ENCODE measurements at regions not wholly inside any gene's neighbourhood (a gene's known extent, or its start where the extent isn't known, plus 50 kb on each side); places are given as distances from the start of the nearest gene placed in this dataset.

- Histone ChIP-seq H3K18ac (ENCODE audit: extremely low read depth, low read length) (no peak overlapping the region), H2BK20ac (ENCODE audit: low read length) (no peak overlapping the region), H3K36me3 (ENCODE audit: control insufficient read depth in 2 of 4, insufficient read depth in 4 of 4, low read length in 3 of 4) (no peaks in the 10 kb centered on the region), H3K27ac (ENCODE audit: low read depth, low read length) (no peak overlapping the region), H3K23ac (ENCODE audit: insufficient read length) (no peak overlapping the region), H2AK5ac (ENCODE audit: low read depth, low read length) (no peak overlapping the region), H3K56ac (replicated peaks; ENCODE audit: insufficient read length, low read depth, low read length) (no peak overlapping the region), H4K5ac (ENCODE audit: insufficient read length, low read depth, low read length) (no peak overlapping the region), H2AFZ (ENCODE audit: low read length) (no peak overlapping the region), H4K8ac (ENCODE audit: extremely low read depth, insufficient read depth, low read length) (no peak overlapping the region), H3K4me1 (replicated peaks in 1 of 4; ENCODE audit: control insufficient read depth in 3 of 4, insufficient read depth in 4 of 4, low read length in 3 of 4) (no peaks in the 10 kb centered on the region), H3K9ac (replicated peaks in 1 of 4; ENCODE audit: extremely low read depth in 1 of 4, low read depth in 3 of 4, low read length in 3 of 4) (no peak overlapping the region), H4K20me1 (replicated peaks in 1 of 2; ENCODE audit: control insufficient read depth in 1 of 2, insufficient read depth in 2 of 2, low read length in 2 of 2) (no peaks in the 10 kb centered on the region), H3K14ac (ENCODE audit: insufficient read length) (no peak overlapping the region), H3K4ac (replicated peaks; ENCODE audit: insufficient read length, low read depth, low read length) (no peak overlapping the region), H2BK5ac (ENCODE audit: low read depth, low read length) (no peak overlapping the region), H3K4me2 (ENCODE audit: insufficient read depth in 1 of 2, low read depth in 2 of 2, low read length in 2 of 2) (no peak overlapping the region), H4K91ac (replicated peaks; ENCODE audit: insufficient read length, low read length) (no peak overlapping the region), H3K9me3 (ENCODE audit: insufficient read depth in 2 of 2, low read depth in 1 of 2, low read length in 1 of 2) (no peaks in the 10 kb centered on the region), H3K79me2 (ENCODE audit: control insufficient read depth in 1 of 2, insufficient read depth in 2 of 2, low read length in 2 of 2) (no peaks in the 10 kb centered on the region), H2BK120ac (replicated peaks; ENCODE audit: low read depth, low read length) (no peak overlapping the region), H3K23me2 (ENCODE audit: low read depth, low read length) (no peaks in the 10 kb centered on the region), H2BK15ac (ENCODE audit: low read length) (no peak overlapping the region), H3K4me3 (ENCODE audit: extremely low read depth in 1 of 4, insufficient read depth in 2 of 4, low read depth in 3 of 4, low read length in 4 of 4) (no peak overlapping the region), H2BK12ac (ENCODE audit: low read depth, low read length) (no peak overlapping the region), H3K79me1 (ENCODE audit: low read depth, low read length) (no peaks in the 10 kb centered on the region), H3K27me3 (replicated peaks in 1 of 4; ENCODE audit: control insufficient read depth in 3 of 4, extremely low read depth in 1 of 4, insufficient read depth in 3 of 4, low read length in 3 of 4) (no peaks in the 10 kb centered on the region)
- TF ChIP-seq TBP (IDR thresholded peaks at IDR 0.05; ENCODE audit: low read depth, low read length): no peak
- TF ChIP-seq PHF8 (conservative IDR thresholded peaks at IDR 0.05; ENCODE audit: low read depth, low read length): no peak
- no peak for TF ChIP-seq EZH2 (IDR thresholded peaks at IDR 0.05; ENCODE audit: low read depth, low read length, severe bottlenecking)
- TF ChIP-seq KDM4A (IDR thresholded peaks at IDR 0.05; ENCODE audit: low read depth, low read length, severe bottlenecking): no peak
- TF ChIP-seq RBBP5 (IDR thresholded peaks at IDR 0.05; ENCODE audit: borderline replicate concordance, low read depth, low read length): no peak
- CTCF ChIA-PET (ENCODE audit: partially characterized antibody): interaction anchor here (1.2 to 6.3 kb wide), 4 partner anchors 9 to 381 kb away, joined by 3 to 26 read pairs (median 3); no protein-coding TSS in a partner anchor
- DNase-seq (ENCODE audit: low read depth in 1 of 2, low spot score in 2 of 2): no peak
- POLR2A ChIA-PET (ENCODE audit: partially characterized antibody): no interaction called here
- WGBS, 2 experiments (ENCODE audit: extremely low coverage in 1 of 2, insufficient coverage in 1 of 2, insufficient read length in 1 of 2, insufficient replicate concordance in 2 of 2, low coverage in 1 of 2, low lambda C conversion rate in 2 of 2, missing lambda C conversion rate in 1 of 2): 91% methylated on average over 3 of the region's 3 CpGs; no CpG with 5 or more reads in 1 of the 2 experiments
- FAIRE-seq: no peak
These were observed 261.6 kb downstream of the MAN2A1 start for GRCh38 chr5:109951348-109951747.
